ENCODE measurements at regions not wholly inside any gene's neighbourhood (a gene's known extent, or its start where the extent isn't known, plus 50 kb on each side); places are given as distances from the start of the nearest gene placed in this dataset.

GRCh38 chr2:22274661-22275060, 1110.3 kb upstream of the KLHL29 start:
- in situ Hi-C loops (cut with HindIII; ENCODE audit: low sequenced_read_pairs): no loop called here

GRCh38 chr2:22276696-22277095, 1108.3 kb upstream of the KLHL29 start:
- in situ Hi-C loops (cut with HindIII; ENCODE audit: low sequenced_read_pairs): no loop called here

GRCh38 chr2:22279541-22279940, 1105.4 kb upstream of the KLHL29 start:
- in situ Hi-C loops (cut with HindIII; ENCODE audit: low sequenced_read_pairs): no loop called here

- in situ Hi-C loops (cut with HindIII; ENCODE audit: low sequenced_read_pairs): no loop called here
Measured at GRCh38 chr2:22281033-22281432, 1103.9 kb upstream of the KLHL29 start.

GRCh38 chr2:22282220-22282619, 1102.8 kb upstream of the KLHL29 start:
- in situ Hi-C loops (cut with HindIII; ENCODE audit: low sequenced_read_pairs): no loop called here

- in situ Hi-C loops (cut with HindIII; ENCODE audit: low sequenced_read_pairs): no loop called here
Measured at GRCh38 chr2:22282916-22283315, 1102.1 kb upstream of the KLHL29 start.

- in situ Hi-C loops (cut with HindIII; ENCODE audit: low sequenced_read_pairs): no loop called here
Measured at GRCh38 chr2:22283436-22283835, 1101.5 kb upstream of the KLHL29 start.

GRCh38 chr2:22290302-22290701, 1094.7 kb upstream of the KLHL29 start:
- in situ Hi-C loops (cut with HindIII; ENCODE audit: low sequenced_read_pairs): no loop called here

GRCh38 chr2:22290909-22291473, 1094.0 kb upstream of the KLHL29 start:
- in situ Hi-C loops (cut with HindIII; ENCODE audit: low sequenced_read_pairs): no loop called here

GRCh38 chr2:22301228-22301627, 1083.8 kb upstream of the KLHL29 start:
- in situ Hi-C loops (cut with HindIII; ENCODE audit: low sequenced_read_pairs): loop anchor here (5.0 kb wide), 1 partner anchor 44 kb away; no protein-coding TSS in a partner anchor

- in situ Hi-C loops (cut with HindIII; ENCODE audit: low sequenced_read_pairs): no loop called here
Measured at GRCh38 chr2:22326250-22326649, 1058.7 kb upstream of the KLHL29 start.

GRCh38 chr2:22329211-22330154, 1055.5 kb upstream of the KLHL29 start:
- in situ Hi-C loops (cut with HindIII; ENCODE audit: low sequenced_read_pairs): no loop called here

- in situ Hi-C loops (cut with HindIII; ENCODE audit: low sequenced_read_pairs): no loop called here
Measured at GRCh38 chr2:22336414-22336813, 1048.6 kb upstream of the KLHL29 start.

GRCh38 chr2:22340716-22341115, 1044.3 kb upstream of the KLHL29 start:
- in situ Hi-C loops (cut with HindIII; ENCODE audit: low sequenced_read_pairs): no loop called here

GRCh38 chr2:22347306-22347705, 1037.7 kb upstream of the KLHL29 start:
- in situ Hi-C loops (cut with HindIII; ENCODE audit: low sequenced_read_pairs): no loop called here

GRCh38 chr2:22350621-22351020, 1034.4 kb upstream of the KLHL29 start:
- in situ Hi-C loops (cut with HindIII; ENCODE audit: low sequenced_read_pairs): no loop called here

GRCh38 chr2:22355816-22356433, 1029.1 kb upstream of the KLHL29 start:
- in situ Hi-C loops (cut with HindIII; ENCODE audit: low sequenced_read_pairs): no loop called here

- in situ Hi-C loops (cut with HindIII; ENCODE audit: low sequenced_read_pairs): no loop called here
Measured at GRCh38 chr2:22359071-22359672, 1025.8 kb upstream of the KLHL29 start.

GRCh38 chr2:22360735-22361374, 1024.1 kb upstream of the KLHL29 start:
- in situ Hi-C loops (cut with HindIII; ENCODE audit: low sequenced_read_pairs): no loop called here

- in situ Hi-C loops (cut with HindIII; ENCODE audit: low sequenced_read_pairs): no loop called here
Measured at GRCh38 chr2:22361571-22361970, 1023.4 kb upstream of the KLHL29 start.

GRCh38 chr2:22375096-22375495, 1009.9 kb upstream of the KLHL29 start:
- in situ Hi-C loops (cut with HindIII; ENCODE audit: low sequenced_read_pairs): no loop called here

Data from endothelial cell of hepatic sinusoid (primary cell).